ENCODE measurements at regions not wholly inside any gene's neighbourhood (a gene's known extent, or its start where the extent isn't known, plus 50 kb on each side); places are given as distances from the start of the nearest gene placed in this dataset.

GRCh38 chr2:78779761-78780160 lies 245.7 kb upstream of the REG3G start:
- Mint-ChIP-seq H3K4me1 (no peaks in the 10 kb centered on the region), H3K9me3 (peaks cover 2 to 3% of the 10 kb centered on the region in 2 experiments; a peak in 1 of 5 replicates), H3K36me3 (ENCODE audit: insufficient read depth in 1 of 3, low read depth in 3 of 3) (no peaks in the 10 kb centered on the region; a peak in 1 of 7 replicates), H3K4me3 (no peak overlapping the region), H3K27me3 (ENCODE audit: low read depth) (peaks cover 2% of the 10 kb centered on the region; the same call in 1 of the 2 replicates), H3K27ac (no peak overlapping the region)
- H3K56ac ChIP-seq (ENCODE audit: insufficient read length, low read depth, low read length) = no peak overlapping the region
- H3K79me2 ChIP-seq (ENCODE audit: insufficient read depth, low read length) = no peaks in the 10 kb centered on the region
- H4K20me1 ChIP-seq (ENCODE audit: control insufficient read depth, insufficient read depth, insufficient read length) = no peaks in the 10 kb centered on the region
- H3K9me3 ChIP-seq (ENCODE audit: control insufficient read depth, low read depth, low read length) = no peaks in the 10 kb centered on the region
- no peak overlapping the region for H4K8ac ChIP-seq (replicated peaks; ENCODE audit: insufficient read length, low read depth, low read length)
- no peak overlapping the region for H3K23ac ChIP-seq (ENCODE audit: insufficient read length, low read depth, low read length)
- H2BK5ac ChIP-seq (ENCODE audit: insufficient read length, low read length) = no peak overlapping the region
- DNase-seq = no peak
- no peaks in the 10 kb centered on the region for H3K4me1 ChIP-seq (ENCODE audit: insufficient read depth, low read length)
- H3K18ac ChIP-seq (ENCODE audit: insufficient read length, low read depth, low read length) = no peak overlapping the region
- H4K5ac ChIP-seq (ENCODE audit: insufficient read length, low read depth, low read length) = no peak overlapping the region
- no peak overlapping the region for H4K91ac ChIP-seq (ENCODE audit: insufficient read length, low read depth, low read length)
- H2BK15ac ChIP-seq (ENCODE audit: low read depth, low read length) = no peak overlapping the region
- no peak overlapping the region for H2AFZ ChIP-seq (ENCODE audit: low read length)
- no peak overlapping the region for H2BK120ac ChIP-seq (ENCODE audit: low read depth, low read length, poor library complexity, severe bottlenecking)
- no peak for TF ChIP-seq CTCF (conservative IDR thresholded peaks at IDR 0.05)
- no peaks in the 10 kb centered on the region for H3K79me1 ChIP-seq (ENCODE audit: insufficient read depth, low read depth, low read length, poor library complexity, severe bottlenecking)
- no peak overlapping the region for H2BK12ac ChIP-seq (ENCODE audit: insufficient read length, low read depth, low read length)
- no peaks in the 10 kb centered on the region for H3K23me2 ChIP-seq (ENCODE audit: insufficient read length, low read depth, low read length, poor library complexity, severe bottlenecking)
- H3K27ac ChIP-seq (ENCODE audit: insufficient read length, low read depth, low read length) = no peak overlapping the region
- no peak overlapping the region for H2BK20ac ChIP-seq (ENCODE audit: low read depth, low read length, poor library complexity, severe bottlenecking)
- WGBS (ENCODE audit: extremely low coverage, insufficient read length, low lambda C conversion rate) = no CpG with 5 or more reads among the region's 12 CpGs
- H3T11ph ChIP-seq (ENCODE audit: low read length) = no peak overlapping the region
- no peak overlapping the region for H3K4ac ChIP-seq (ENCODE audit: low read depth, low read length)
- H3K27me3 ChIP-seq (ENCODE audit: insufficient read depth, low read length) = no peaks in the 10 kb centered on the region
- no peak overlapping the region for H3K14ac ChIP-seq (ENCODE audit: insufficient read depth, low read length)
- H3K9ac ChIP-seq (ENCODE audit: extremely low read depth, insufficient read length, low read length) = no peak overlapping the region
- H3K4me2 ChIP-seq (ENCODE audit: insufficient read depth, insufficient read length, low read length) = no peak overlapping the region
- H2AK5ac ChIP-seq (ENCODE audit: insufficient read length, low read length) = no peak overlapping the region

Measured in H9 (cell line).